ENCODE measurements at regions not wholly inside any gene's neighbourhood (a gene's known extent, or its start where the extent isn't known, plus 50 kb on each side); places are given as distances from the start of the nearest gene placed in this dataset.

GRCh38 chr12:53838978-53839377 lies 87.2 kb upstream of the CISTR start:
- no peaks in the 10 kb centered on the region for H3K79me2 ChIP-seq (ENCODE audit: control insufficient read depth, insufficient read depth, low read length)
- H3K4me2 ChIP-seq (replicated peaks; ENCODE audit: low read depth, low read length, poor library complexity, severe bottlenecking) = no peak overlapping the region
- intact Hi-C loops (cut with micrococcal nuclease) = no loop called here
- 93% methylated on average over 2 of the region's 2 CpGs for WGBS (ENCODE audit: insufficient coverage)
- Mint-ChIP-seq H3K4me1 (no peaks in the 10 kb centered on the region), H3K9me3 (ENCODE audit: insufficient read depth) (no peaks in the 10 kb centered on the region), H3K27ac (no peak overlapping the region), H3K27me3 (peaks cover 49% of the 10 kb centered on the region), H3K4me3 (no peak overlapping the region)
- no peak for TF ChIP-seq CTCF (IDR thresholded peaks at IDR 0.05)
- no peak overlapping the region for H3K27ac ChIP-seq (ENCODE audit: low read length in 2 of 2)
- H3K9ac ChIP-seq (ENCODE audit: low read length) = no peak overlapping the region
- ChIA-PET POLR2A (no interaction called here), CTCF (no interaction called here)
- H3K9me3 ChIP-seq (ENCODE audit: control extremely low read depth in 1 of 3, control insufficient read depth in 2 of 3, insufficient read depth in 1 of 3, low read length in 2 of 3) = no peaks in the 10 kb centered on the region
- no peak overlapping the region for H2AFZ ChIP-seq (ENCODE audit: insufficient read depth, low read depth, low read length, poor library complexity, severe bottlenecking)
- DNase-seq (no peak), ATAC-seq (ENCODE audit: low read depth) (no peak)
- no peak overlapping the region for H3K4me3 ChIP-seq (ENCODE audit: control extremely low read depth in 1 of 5, extremely low read depth in 1 of 5, insufficient read depth in 1 of 5, low read depth in 2 of 5, low read length in 4 of 5)
- H3K36me3 ChIP-seq (replicated peaks in 1 of 2; ENCODE audit: control extremely low read depth in 1 of 2, control insufficient read depth in 1 of 2, extremely low read depth in 1 of 2, insufficient read depth in 2 of 2, low read length in 1 of 2) = no peaks in the 10 kb centered on the region
- H3K27me3 ChIP-seq (replicated peaks in 1 of 4; ENCODE audit: control extremely low read depth in 1 of 4, control insufficient read depth in 3 of 4, insufficient read depth in 4 of 4, low read length in 3 of 4) = peaks cover 0 to 15% (median 2%) of the 10 kb centered on the region in 4 experiments
- H3K4me1 ChIP-seq (ENCODE audit: control insufficient read depth in 2 of 2, insufficient read depth in 2 of 2, low read length in 2 of 2) = no peaks in the 10 kb centered on the region
- H4K20me1 ChIP-seq (ENCODE audit: control insufficient read depth, insufficient read depth, low read length, poor library complexity, severe bottlenecking) = no peaks in the 10 kb centered on the region

GRCh38 chr12:53840316-53840715 lies 88.5 kb upstream of the CISTR start:
- H3K9me3 ChIP-seq (ENCODE audit: control extremely low read depth in 1 of 3, control insufficient read depth in 2 of 3, insufficient read depth in 1 of 3, low read length in 2 of 3) = no peaks in the 10 kb centered on the region
- no peak overlapping the region for H3K27ac Mint-ChIP-seq
- no peak overlapping the region for H3K4me3 ChIP-seq (ENCODE audit: control extremely low read depth in 1 of 5, extremely low read depth in 1 of 5, insufficient read depth in 1 of 5, low read depth in 2 of 5, low read length in 4 of 5)
- ChIA-PET POLR2A (interaction anchor here (0.6 kb wide), 1 partner anchor 837 kb away, joined by 3 read pairs; no protein-coding TSS in a partner anchor), CTCF (no interaction called here)
- TF ChIP-seq CTCF (IDR thresholded peaks at IDR 0.05) (no peak), EZH2 (IDR thresholded peaks at IDR 0.05; ENCODE audit: borderline replicate concordance, insufficient read depth, low read depth, low read length, poor library complexity, severe bottlenecking) (no peak)
- H3K4me1 Mint-ChIP-seq = no peaks in the 10 kb centered on the region
- H3K79me2 ChIP-seq (ENCODE audit: control insufficient read depth, insufficient read depth, low read length) = no peaks in the 10 kb centered on the region
- H3K4me3 Mint-ChIP-seq = no peak overlapping the region
- H4K20me1 ChIP-seq (ENCODE audit: control insufficient read depth, insufficient read depth, low read length, poor library complexity, severe bottlenecking) = no peaks in the 10 kb centered on the region
- intact Hi-C loops (cut with micrococcal nuclease) = no loop called here
- 96% methylated on average over 3 of the region's 4 CpGs for WGBS (ENCODE audit: insufficient coverage)
- no peak overlapping the region for H3K4me2 ChIP-seq (replicated peaks; ENCODE audit: low read depth, low read length, poor library complexity, severe bottlenecking)
- H3K9me3 Mint-ChIP-seq (ENCODE audit: insufficient read depth) = no peaks in the 10 kb centered on the region
- no peaks in the 10 kb centered on the region for H3K36me3 ChIP-seq (replicated peaks in 1 of 2; ENCODE audit: control extremely low read depth in 1 of 2, control insufficient read depth in 1 of 2, extremely low read depth in 1 of 2, insufficient read depth in 2 of 2, low read length in 1 of 2)
- no peaks in the 10 kb centered on the region for H3K4me1 ChIP-seq (ENCODE audit: control insufficient read depth in 2 of 2, insufficient read depth in 2 of 2, low read length in 2 of 2)
- H3K27me3 Mint-ChIP-seq = peaks cover 50% of the 10 kb centered on the region
- H3K9ac ChIP-seq (ENCODE audit: low read length) = no peak overlapping the region
- DNase-seq (no peak), ATAC-seq (ENCODE audit: low read depth) (no peak)
- H3K27me3 ChIP-seq (replicated peaks in 1 of 4; ENCODE audit: control extremely low read depth in 1 of 4, control insufficient read depth in 3 of 4, insufficient read depth in 4 of 4, low read length in 3 of 4) = peaks cover 0 to 16% (median 2%) of the 10 kb centered on the region in 4 experiments
- no peak overlapping the region for H3K27ac ChIP-seq (ENCODE audit: low read length in 2 of 2)
- H2AFZ ChIP-seq (ENCODE audit: insufficient read depth, low read depth, low read length, poor library complexity, severe bottlenecking) = no peak overlapping the region
